Loucy (cell line): ENCODE measurements at regions not wholly inside any gene's neighbourhood (a gene's known extent, or its start where the extent isn't known, plus 50 kb on each side); places are given as distances from the start of the nearest gene placed in this dataset.

ENCODE experiments used
- H2AFZ ChIP-seq: fragments of 200-600 bp; sonication (generic); 2 replicates; pipeline ENCODE4 v1.6.0; 2016; ENCODE audit warnings: antibody characterized with exemption, mild to moderate bottlenecking, low read length, moderate library complexity
- H3F3A ChIP-seq: fragments of 200-600 bp; 2 replicates; pipeline ENCODE4 v1.6.0; 2016; ENCODE audit warnings: antibody characterized with exemption, low read depth, mild to moderate bottlenecking
- H3K27me3 ChIP-seq: fragments of 200-600 bp; sonication (generic); 2 replicates; pipeline ENCODE4 v1.6.1; 2014; ENCODE audit warnings: low read length, mild to moderate bottlenecking; ENCODE audit not compliant: insufficient read depth, poor library complexity, severe bottlenecking
- H3K36me3 ChIP-seq: fragments of 200-600 bp; sonication (generic); 2 replicates; pipeline ENCODE4 v1.6.1; 2016; ENCODE audit warnings: low read length; ENCODE audit not compliant: insufficient read depth
- H3K4me1 ChIP-seq: fragments of 200-600 bp; sonication (generic); 2 replicates; pipeline ENCODE4 v1.5.1; 2014; ENCODE audit warnings: low read length, mild to moderate bottlenecking; ENCODE audit not compliant: insufficient read depth, poor library complexity, severe bottlenecking
- H3K4me2 ChIP-seq: fragments of 200-600 bp; sonication (generic); 2 replicates; pipeline ENCODE4 v1.6.0; 2014; ENCODE audit warnings: antibody characterized with exemption, low read length, low read depth, mild to moderate bottlenecking; ENCODE audit not compliant: poor library complexity, severe bottlenecking
- H3K4me3 ChIP-seq: fragments of 200-600 bp; sonication (generic); 2 replicates; pipeline ENCODE4 v1.5.1; 2014; ENCODE audit warnings: low read length, mild to moderate bottlenecking, mixed read lengths; ENCODE audit not compliant: poor library complexity, severe bottlenecking
- H3K79me2 ChIP-seq: fragments of 200-600 bp; sonication (generic); 2 replicates; pipeline ENCODE4 v1.6.1; 2014; ENCODE audit warnings: low read length; ENCODE audit not compliant: insufficient read depth
- H3K9ac ChIP-seq: fragments of 200-600 bp; sonication (generic); 2 replicates; pipeline ENCODE4 v1.6.0; 2014; ENCODE audit warnings: mild to moderate bottlenecking, low read depth, low read length, moderate library complexity; ENCODE audit not compliant: poor library complexity, severe bottlenecking
- H3K9me2 ChIP-seq: fragments of 200-600 bp; sonication (generic); replicated peaks from 2 replicates; pipeline ENCODE4 v1.6.1; 2016; ENCODE audit warnings: low read depth, low read length, mixed read lengths
- H3K9me3 ChIP-seq: fragments of 200-600 bp; sonication (generic); 2 replicates; pipeline ENCODE4 v1.6.1; 2014; ENCODE audit warnings: mild to moderate bottlenecking, antibody characterized with exemption, low read length, low read depth; ENCODE audit not compliant: insufficient read depth
- H4K20me1 ChIP-seq: fragments of 200-600 bp; sonication (generic); 2 replicates; pipeline ENCODE4 v1.6.0; 2014; ENCODE audit warnings: antibody characterized with exemption, low read length, mild to moderate bottlenecking; ENCODE audit not compliant: insufficient read depth, poor library complexity, severe bottlenecking
- EZH2phosphoT487 ChIP-seq: fragments of 200-600 bp; IDR thresholded peaks from 2 replicates; pipeline ENCODE4 v1.6.1; 2018; ENCODE audit warnings: antibody characterized with exemption, mild to moderate bottlenecking, moderate library complexity, borderline replicate concordance
- TF ChIP-seq, protein P1 (sequence below): fragments of 200-600 bp; sonication (generic); conservative IDR thresholded peaks from 2 replicates; pipeline ENCODE4 v1.5.1; 2014; ENCODE audit warnings: mild to moderate bottlenecking, antibody characterized with exemption, low read length

DNA sequence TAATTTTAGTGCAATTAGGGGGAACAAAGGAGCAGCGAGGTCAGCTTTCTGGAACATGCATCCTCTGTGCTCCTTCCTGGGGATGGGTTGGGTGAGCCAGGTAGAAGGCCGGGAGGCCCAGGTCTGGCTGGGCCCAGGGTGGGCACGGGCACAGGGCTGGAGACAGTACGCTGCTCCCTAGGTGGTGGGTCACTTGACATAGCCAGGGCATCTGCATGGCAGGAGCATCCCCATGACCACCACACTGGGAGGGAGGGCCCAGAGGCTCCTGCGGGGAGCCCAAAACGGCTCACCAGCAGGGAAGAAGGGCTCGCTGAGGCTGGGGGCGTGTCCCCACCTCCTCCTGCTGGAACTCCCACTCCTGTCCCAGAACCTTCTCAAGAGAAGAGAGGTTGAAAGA is 216.8 kb downstream of the NXNL2 start:
- TF ChIP-seq EZH2phosphoT487 = no peak
- TF ChIP-seq, protein P1, sequence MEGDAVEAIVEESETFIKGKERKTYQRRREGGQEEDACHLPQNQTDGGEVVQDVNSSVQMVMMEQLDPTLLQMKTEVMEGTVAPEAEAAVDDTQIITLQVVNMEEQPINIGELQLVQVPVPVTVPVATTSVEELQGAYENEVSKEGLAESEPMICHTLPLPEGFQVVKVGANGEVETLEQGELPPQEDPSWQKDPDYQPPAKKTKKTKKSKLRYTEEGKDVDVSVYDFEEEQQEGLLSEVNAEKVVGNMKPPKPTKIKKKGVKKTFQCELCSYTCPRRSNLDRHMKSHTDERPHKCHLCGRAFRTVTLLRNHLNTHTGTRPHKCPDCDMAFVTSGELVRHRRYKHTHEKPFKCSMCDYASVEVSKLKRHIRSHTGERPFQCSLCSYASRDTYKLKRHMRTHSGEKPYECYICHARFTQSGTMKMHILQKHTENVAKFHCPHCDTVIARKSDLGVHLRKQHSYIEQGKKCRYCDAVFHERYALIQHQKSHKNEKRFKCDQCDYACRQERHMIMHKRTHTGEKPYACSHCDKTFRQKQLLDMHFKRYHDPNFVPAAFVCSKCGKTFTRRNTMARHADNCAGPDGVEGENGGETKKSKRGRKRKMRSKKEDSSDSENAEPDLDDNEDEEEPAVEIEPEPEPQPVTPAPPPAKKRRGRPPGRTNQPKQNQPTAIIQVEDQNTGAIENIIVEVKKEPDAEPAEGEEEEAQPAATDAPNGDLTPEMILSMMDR = no peak
- no peaks in the 10 kb centered on the region for H4K20me1 ChIP-seq

DNA sequence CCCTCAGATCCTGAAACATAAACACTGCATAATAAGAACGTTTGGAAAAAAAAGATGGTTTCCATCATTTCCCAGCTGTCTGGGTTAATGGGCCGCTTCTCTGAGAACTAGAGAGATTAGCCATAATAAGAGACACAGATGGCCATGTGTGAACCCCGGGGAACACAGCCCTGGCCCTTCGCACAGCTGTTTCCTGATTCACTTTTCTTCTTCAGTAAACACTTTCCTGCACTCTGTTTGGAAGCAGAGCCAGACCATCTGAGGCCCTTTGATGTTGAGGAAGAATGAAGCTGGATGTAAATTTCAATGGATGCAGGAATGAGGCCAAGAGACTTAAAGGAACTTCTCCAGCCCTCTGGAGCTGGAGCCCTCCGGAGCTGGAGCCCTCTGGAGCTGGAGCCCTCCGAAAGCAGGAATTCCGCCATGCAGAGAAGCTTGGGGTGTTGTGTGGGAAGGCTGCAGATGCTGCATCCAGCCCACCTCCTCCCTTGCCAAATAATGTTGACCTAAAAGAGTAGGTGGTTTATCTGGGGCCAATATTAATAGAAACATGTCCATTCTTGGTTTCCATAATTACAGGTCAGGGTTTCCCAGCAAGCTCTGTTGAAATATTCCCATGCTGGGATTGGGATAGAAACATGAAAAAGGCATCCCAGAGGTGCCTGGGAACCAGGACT is 218.9 kb downstream of the NXNL2 start:
- no peak overlapping the region for H2AFZ ChIP-seq
- no peak overlapping the region for H3K4me3 ChIP-seq

More for the DNA sequence above, 216.8 kb downstream of the NXNL2 start:
- H3F3A ChIP-seq = no peaks in the 10 kb centered on the region
- no peak overlapping the region for H2AFZ ChIP-seq
- no peaks in the 10 kb centered on the region for H3K9me3 ChIP-seq
- peaks cover 20% of the 10 kb centered on the region for H3K4me1 ChIP-seq
- H3K9me2 ChIP-seq = no peaks in the 10 kb centered on the region
- H3K36me3 ChIP-seq = no peaks in the 10 kb centered on the region
- H3K4me3 ChIP-seq = no peak overlapping the region
- no peak overlapping the region for H3K9ac ChIP-seq
- H3K4me2 ChIP-seq = no peak overlapping the region
- H3K79me2 ChIP-seq = no peaks in the 10 kb centered on the region
- no peaks in the 10 kb centered on the region for H3K27me3 ChIP-seq

DNA sequence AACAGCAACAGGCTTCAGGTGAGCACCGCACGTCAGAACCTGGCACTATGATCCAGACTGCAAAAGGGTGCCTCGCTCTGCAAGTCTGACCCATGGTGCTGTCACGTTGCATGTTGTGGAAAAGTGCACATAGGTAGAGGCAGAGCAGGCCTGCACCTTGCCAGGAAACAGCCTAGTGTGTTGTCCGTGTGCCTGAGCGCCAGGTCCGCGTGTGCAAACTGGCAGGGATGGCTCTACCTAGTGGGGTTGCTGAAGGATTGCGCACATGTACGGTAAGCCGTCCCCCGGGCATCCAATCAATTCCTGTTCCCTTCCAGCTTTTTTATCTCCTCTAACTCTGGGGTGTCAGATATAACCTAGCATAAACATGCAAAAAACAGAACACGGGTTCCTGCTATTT is 219.5 kb downstream of the NXNL2 start:
- peaks cover 9% of the 10 kb centered on the region for H3K4me1 ChIP-seq
- no peaks in the 10 kb centered on the region for H3K27me3 ChIP-seq
- no peaks in the 10 kb centered on the region for H3K79me2 ChIP-seq
- no peak for TF ChIP-seq EZH2phosphoT487
- TF ChIP-seq, protein P1 = no peak
- H3K9me3 ChIP-seq = no peaks in the 10 kb centered on the region
- H3K36me3 ChIP-seq = no peaks in the 10 kb centered on the region
- H3K9me2 ChIP-seq = no peaks in the 10 kb centered on the region
- H2AFZ ChIP-seq = no peak overlapping the region
- H3K9ac ChIP-seq = no peak overlapping the region
- H4K20me1 ChIP-seq = no peaks in the 10 kb centered on the region
- H3K4me3 ChIP-seq = no peak overlapping the region
- no peaks in the 10 kb centered on the region for H3F3A ChIP-seq
- no peak overlapping the region for H3K4me2 ChIP-seq

More for the DNA sequence above, 218.9 kb downstream of the NXNL2 start:
- Histone ChIP-seq H3F3A (no peaks in the 10 kb centered on the region), H3K9me3 (no peaks in the 10 kb centered on the region), H3K9ac (no peak overlapping the region), H3K27me3 (no peaks in the 10 kb centered on the region), H4K20me1 (no peaks in the 10 kb centered on the region), H3K4me1 (peaks cover 3% of the 10 kb centered on the region), H3K79me2 (no peaks in the 10 kb centered on the region), H3K9me2 (no peaks in the 10 kb centered on the region), H3K36me3 (no peaks in the 10 kb centered on the region), H3K4me2 (no peak overlapping the region)
- TF ChIP-seq EZH2phosphoT487 = no peak
- TF ChIP-seq, protein P1 = no peak
